NT2/D1 (cell line): ENCODE measurements at regions not wholly inside any gene's neighbourhood (a gene's known extent, or its start where the extent isn't known, plus 50 kb on each side); places are given as distances from the start of the nearest gene placed in this dataset.

Source experiments
- YY1 ChIP-seq: IDR thresholded peaks from 2 replicates; pipeline ENCODE4 v1.6.1; 2011; ENCODE audit not compliant: insufficient read length, insufficient read depth
- ZNF274 ChIP-seq: IDR thresholded peaks from 2 replicates; pipeline ENCODE4 v1.6.1; 2011; ENCODE audit warnings: mild to moderate bottlenecking, low read depth, low read length

GRCh38 chr17:71455219-71455618 lies 665.6 kb upstream of the SOX9 start:
- TF ChIP-seq ZNF274 (no peak), YY1 (no peak)
